PC-9 (cell line): ENCODE measurements at regions not wholly inside any gene's neighbourhood (a gene's known extent, or its start where the extent isn't known, plus 50 kb on each side); places are given as distances from the start of the nearest gene placed in this dataset.

Experiments used
- CTCF ChIP-seq: fragments of 200-600 bp; sonication (generic); conservative IDR thresholded peaks from 2 replicates; pipeline ENCODE4 v1.6.1; 2017; ENCODE audit warnings: mixed run types, antibody characterized with exemption, mild to moderate bottlenecking, moderate library complexity
- EZH2 ChIP-seq: fragments of 200-600 bp; sonication (generic); IDR thresholded peaks from 2 replicates; pipeline ENCODE4 v1.8.0; 2017; ENCODE audit warnings: antibody characterized with exemption, low read depth

- TF ChIP-seq CTCF (no peak), EZH2 (no peak)
Observed at GRCh38 chrX:45765767-45766166, 565.1 kb upstream of the DIPK2B start.
